Prostate gland (tissue), 2 donors: ENCODE measurements at regions not wholly inside any gene's neighbourhood (a gene's known extent, or its start where the extent isn't known, plus 50 kb on each side); places are given as distances from the start of the nearest gene placed in this dataset.

Experiments
- DNase-seq: peaks from one replicate; pipeline ENCODE4 v3.0.0-alpha.2; 2019; ENCODE audit warnings: low spot score
- H3K27ac ChIP-seq, 2 donors: fragments of 200-600 bp; sonication (generic); 2 replicates each; pipeline ENCODE4 v1.5.1; 2017 to 2019
- H3K27me3 ChIP-seq: fragments of 200-600 bp; sonication (generic); replicated peaks from 2 replicates; pipeline ENCODE4 v1.5.1; 2019; ENCODE audit not compliant: insufficient read depth
- H3K36me3 ChIP-seq, 2 donors: fragments of 200-600 bp; sonication (generic); 1 replicate in 1 of 2; 2 replicates in 1 of 2; pipeline versions ENCODE4 v1.5.1 to v1.8.1; 2017 to 2019
- H3K4me1 ChIP-seq: fragments of 200-600 bp; sonication (generic); replicated peaks from 2 replicates; pipeline ENCODE4 v1.5.1; 2019
- H3K4me3 ChIP-seq, 2 donors: fragments of 200-600 bp; sonication (generic); 2 replicates each; pipeline ENCODE4 v1.5.1; 2017 to 2019
- H3K9me3 ChIP-seq: fragments of 200-600 bp; sonication (generic); 2 replicates; pipeline ENCODE4 v1.5.1; 2017
- POLR2A ChIP-seq: fragments of 450-650 bp; IDR thresholded peaks from one replicate; pipeline ENCODE4 v1.6.1; 2016; ENCODE audit warnings: antibody characterized with exemption, mild to moderate bottlenecking
- POLR2AphosphoS5 ChIP-seq: sonication (generic); formaldehyde crosslinking; IDR thresholded peaks from one replicate; pipeline ENCODE4 v1.6.1; 2017; ENCODE audit warnings: antibody characterized with exemption
- WGBS: methylation state at CpG from one replicate; pipeline ENCODE4 v1.1.5; 2018; 5-methylcytosine and 5-hydroxymethylcytosine counted together
- intact Hi-C: fragments of 100-400 bp; cut with DNase I; formaldehyde crosslinking; loops from one replicate; pipeline ENCODE4 v1.14.2; 2022
- TF ChIP-seq, protein P1 (sequence below), 4 experiments: fragments of 200-600 bp in 2 of 4; fragments of 450-650 bp in 2 of 4; sonication (generic) in 2 of 4; IDR thresholded peaks; 1 replicate in 3 of 4; 2 replicates in 1 of 4; pipeline ENCODE4 v1.5.1; 2016 to 2019; ENCODE audit warnings: antibody characterized with exemption in 4 of 4, mild to moderate bottlenecking in 2 of 4, moderate library complexity in 2 of 4

DNA sequence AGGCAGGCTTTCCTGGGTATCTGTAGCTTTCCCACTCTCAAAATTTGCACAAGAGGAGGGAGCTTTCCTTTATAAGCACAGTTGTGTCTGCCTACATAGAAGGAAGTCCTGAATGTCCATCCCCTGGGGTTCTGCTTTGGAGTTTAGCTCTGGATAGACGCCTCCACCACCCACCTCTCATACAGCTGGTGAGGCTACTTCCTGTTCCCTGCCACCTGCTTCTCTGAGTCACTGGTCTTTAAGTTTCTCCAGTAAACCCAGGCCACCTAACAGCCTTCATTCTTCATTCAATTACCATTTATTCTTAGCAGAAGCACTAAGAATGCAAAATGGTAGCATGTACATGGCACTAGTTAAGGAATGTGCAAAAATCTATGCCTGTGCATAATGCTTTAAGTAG is 407.8 kb downstream of the CDH2 start:
- Histone ChIP-seq H3K36me3 (no peaks in the 10 kb centered on the region), H3K4me1 (no peaks in the 10 kb centered on the region), H3K27me3 (no peaks in the 10 kb centered on the region), H3K9me3 (no peaks in the 10 kb centered on the region), H3K27ac (no peak overlapping the region), H3K4me3 (no peak overlapping the region)
- no peak for DNase-seq
- TF ChIP-seq, protein P1, sequence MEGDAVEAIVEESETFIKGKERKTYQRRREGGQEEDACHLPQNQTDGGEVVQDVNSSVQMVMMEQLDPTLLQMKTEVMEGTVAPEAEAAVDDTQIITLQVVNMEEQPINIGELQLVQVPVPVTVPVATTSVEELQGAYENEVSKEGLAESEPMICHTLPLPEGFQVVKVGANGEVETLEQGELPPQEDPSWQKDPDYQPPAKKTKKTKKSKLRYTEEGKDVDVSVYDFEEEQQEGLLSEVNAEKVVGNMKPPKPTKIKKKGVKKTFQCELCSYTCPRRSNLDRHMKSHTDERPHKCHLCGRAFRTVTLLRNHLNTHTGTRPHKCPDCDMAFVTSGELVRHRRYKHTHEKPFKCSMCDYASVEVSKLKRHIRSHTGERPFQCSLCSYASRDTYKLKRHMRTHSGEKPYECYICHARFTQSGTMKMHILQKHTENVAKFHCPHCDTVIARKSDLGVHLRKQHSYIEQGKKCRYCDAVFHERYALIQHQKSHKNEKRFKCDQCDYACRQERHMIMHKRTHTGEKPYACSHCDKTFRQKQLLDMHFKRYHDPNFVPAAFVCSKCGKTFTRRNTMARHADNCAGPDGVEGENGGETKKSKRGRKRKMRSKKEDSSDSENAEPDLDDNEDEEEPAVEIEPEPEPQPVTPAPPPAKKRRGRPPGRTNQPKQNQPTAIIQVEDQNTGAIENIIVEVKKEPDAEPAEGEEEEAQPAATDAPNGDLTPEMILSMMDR (IDR thresholded peaks at IDR 0.05): no peak
- TF ChIP-seq POLR2AphosphoS5: no peak
- TF ChIP-seq POLR2A: no peak
- intact Hi-C loops: no loop called here
- 60% methylated on average over 1 of the region's 1 CpG for WGBS

DNA sequence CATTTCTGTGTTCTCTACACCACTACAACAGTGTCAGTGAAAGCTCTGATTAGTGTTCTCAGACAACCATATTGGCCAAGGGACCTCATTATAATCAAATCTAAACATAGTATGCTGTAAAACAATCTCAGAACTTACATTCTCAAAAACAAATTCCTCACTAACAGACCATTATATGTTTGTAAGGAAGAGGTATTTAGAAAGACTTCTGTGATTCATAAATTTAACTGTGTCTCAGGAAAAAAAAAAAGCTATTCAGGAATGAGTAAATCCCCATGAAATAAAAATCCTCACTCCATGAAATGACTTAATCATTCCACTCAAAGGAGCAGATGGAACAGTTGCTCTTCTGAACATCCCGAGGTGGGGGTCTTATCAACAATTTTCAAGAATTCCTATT is 413.0 kb downstream of the CDH2 start:
- H3K4me1 ChIP-seq: no peaks in the 10 kb centered on the region
- 58% methylated on average over 1 of the region's 1 CpG for WGBS
- no peaks in the 10 kb centered on the region for H3K36me3 ChIP-seq
- TF ChIP-seq POLR2A: no peak
- no peak for TF ChIP-seq POLR2AphosphoS5
- TF ChIP-seq, protein P1 (IDR thresholded peaks at IDR 0.05): no peak
- intact Hi-C loops: no loop called here
- H3K4me3 ChIP-seq: no peak overlapping the region
- DNase-seq: no peak
- H3K9me3 ChIP-seq: no peaks in the 10 kb centered on the region
- H3K27ac ChIP-seq: no peak overlapping the region
- H3K27me3 ChIP-seq: no peaks in the 10 kb centered on the region

DNA sequence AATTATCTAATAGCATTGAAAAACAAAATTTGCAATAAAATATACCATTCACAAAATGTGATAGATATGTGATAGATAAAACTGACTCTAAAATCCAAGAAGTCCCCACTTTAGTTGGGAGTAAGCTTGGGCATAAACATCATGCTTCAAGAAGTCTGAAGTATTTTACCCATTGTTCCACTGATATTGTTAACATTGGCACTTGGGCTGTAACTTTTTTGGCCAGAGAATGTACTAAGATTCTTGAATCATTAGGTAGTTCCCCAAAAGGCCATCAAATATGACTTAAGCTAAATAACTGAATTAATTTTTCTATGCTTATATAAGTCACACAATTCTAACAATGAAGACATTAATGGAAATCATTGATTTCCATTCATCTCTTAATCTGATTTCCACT is 413.6 kb downstream of the CDH2 start:
- Histone ChIP-seq H3K27me3 (no peaks in the 10 kb centered on the region), H3K9me3 (no peaks in the 10 kb centered on the region), H3K36me3 (no peaks in the 10 kb centered on the region), H3K4me3 (no peak overlapping the region), H3K27ac (no peak overlapping the region), H3K4me1 (no peaks in the 10 kb centered on the region)
- no peak for DNase-seq
- intact Hi-C loops: no loop called here
- TF ChIP-seq, protein P1 (IDR thresholded peaks at IDR 0.05): no peak
- TF ChIP-seq POLR2A (no peak), POLR2AphosphoS5 (no peak)

DNA sequence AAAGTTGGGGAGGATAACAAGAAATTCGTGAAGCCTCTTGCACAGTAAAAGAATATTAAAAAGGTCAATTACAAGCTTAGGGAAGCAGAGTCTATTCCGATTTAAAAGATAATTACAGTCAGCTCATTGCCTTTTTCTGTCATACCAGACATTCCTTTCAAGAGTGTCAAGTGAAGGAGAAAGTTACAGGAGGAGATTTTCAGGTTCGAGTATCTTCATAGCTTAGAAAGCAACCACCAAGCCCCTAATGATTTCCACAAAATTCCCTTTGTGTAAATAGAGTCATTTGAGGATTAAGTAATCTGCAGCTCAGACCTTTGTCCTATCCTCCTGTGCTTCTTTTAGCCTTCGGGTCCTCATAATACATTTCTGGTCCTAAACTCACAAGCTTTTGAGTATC is 414.9 kb downstream of the CDH2 start:
- WGBS: 39% methylated on average over 4 of the region's 4 CpGs
- intact Hi-C loops: no loop called here
- TF ChIP-seq POLR2AphosphoS5 (no peak), POLR2A (no peak)
- TF ChIP-seq, protein P1 (IDR thresholded peaks at IDR 0.05): no peak
- H3K4me1 ChIP-seq: no peaks in the 10 kb centered on the region
- DNase-seq: no peak
- H3K36me3 ChIP-seq: no peaks in the 10 kb centered on the region
- H3K4me3 ChIP-seq: no peak overlapping the region
- H3K27me3 ChIP-seq: no peaks in the 10 kb centered on the region
- no peaks in the 10 kb centered on the region for H3K9me3 ChIP-seq
- H3K27ac ChIP-seq: no peak overlapping the region

DNA sequence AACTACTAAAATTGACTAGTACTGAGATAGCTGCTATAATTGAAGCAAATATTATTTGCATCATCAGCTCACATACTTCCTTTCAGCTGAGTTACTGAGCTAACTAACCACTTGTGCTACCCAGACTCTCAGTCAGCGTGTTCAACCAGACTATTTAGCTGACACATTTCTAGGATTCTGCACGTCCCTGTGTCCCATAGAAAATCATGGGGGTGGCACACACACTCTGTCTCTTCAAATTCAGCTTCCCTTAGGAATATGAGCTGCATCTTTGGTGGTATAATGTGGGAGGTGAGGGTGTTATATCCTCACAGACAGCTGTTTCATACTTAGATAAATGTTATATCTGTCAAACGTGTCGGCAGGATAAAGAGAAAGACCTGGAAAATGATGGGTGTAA is 424.0 kb downstream of the CDH2 start:
- 77% methylated on average over 4 of the region's 4 CpGs for WGBS
- Histone ChIP-seq H3K36me3 (no peaks in the 10 kb centered on the region), H3K27me3 (no peaks in the 10 kb centered on the region), H3K9me3 (no peaks in the 10 kb centered on the region), H3K4me1 (no peaks in the 10 kb centered on the region), H3K27ac (no peak overlapping the region), H3K4me3 (no peak overlapping the region)
- TF ChIP-seq, protein P1 (IDR thresholded peaks at IDR 0.05): no peak
- TF ChIP-seq POLR2AphosphoS5 (no peak), POLR2A (no peak)
- intact Hi-C loops: no loop called here
- DNase-seq: no peak
